ENCODE measurements at regions not wholly inside any gene's neighbourhood (a gene's known extent, or its start where the extent isn't known, plus 50 kb on each side); places are given as distances from the start of the nearest gene placed in this dataset.

DNA sequence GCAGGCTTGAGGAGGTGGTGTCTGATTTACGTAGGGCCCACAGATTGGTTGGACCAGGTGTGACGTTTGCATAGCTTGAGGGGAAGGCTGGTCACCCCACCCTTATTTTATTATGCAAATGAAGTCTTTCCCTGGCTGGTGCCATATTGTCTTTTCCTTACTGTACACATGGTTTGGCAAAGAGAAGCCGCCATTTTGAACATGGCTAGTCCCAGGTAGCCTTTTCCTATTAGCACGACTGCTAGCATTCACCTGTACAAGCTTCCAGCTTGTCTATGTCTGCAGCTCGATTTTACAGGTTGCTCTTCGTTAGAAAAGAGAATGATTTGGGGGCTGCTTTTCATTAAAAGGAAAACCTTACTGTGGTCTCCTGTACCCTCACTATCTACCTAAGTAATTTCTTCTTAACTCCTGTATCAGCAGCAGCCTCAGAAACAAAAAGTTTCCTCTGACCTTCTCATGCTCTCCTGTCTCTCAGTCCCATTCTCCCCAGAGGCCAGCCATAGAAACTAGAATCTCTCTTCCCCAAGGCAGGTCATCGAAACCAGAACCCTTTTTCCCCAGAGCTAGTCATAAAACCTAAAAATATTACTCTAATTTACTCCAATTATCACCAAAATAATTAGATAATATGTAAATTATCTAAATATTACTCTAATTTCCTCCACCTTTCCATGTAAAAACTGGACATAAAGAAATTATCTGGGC is 151.8 kb downstream of the B3GNT2 start:
- H3K4me3 ChIP-seq (replicated peaks; ENCODE audit: low read depth, low read length) = no peak overlapping the region
- TF ChIP-seq, protein P1, sequence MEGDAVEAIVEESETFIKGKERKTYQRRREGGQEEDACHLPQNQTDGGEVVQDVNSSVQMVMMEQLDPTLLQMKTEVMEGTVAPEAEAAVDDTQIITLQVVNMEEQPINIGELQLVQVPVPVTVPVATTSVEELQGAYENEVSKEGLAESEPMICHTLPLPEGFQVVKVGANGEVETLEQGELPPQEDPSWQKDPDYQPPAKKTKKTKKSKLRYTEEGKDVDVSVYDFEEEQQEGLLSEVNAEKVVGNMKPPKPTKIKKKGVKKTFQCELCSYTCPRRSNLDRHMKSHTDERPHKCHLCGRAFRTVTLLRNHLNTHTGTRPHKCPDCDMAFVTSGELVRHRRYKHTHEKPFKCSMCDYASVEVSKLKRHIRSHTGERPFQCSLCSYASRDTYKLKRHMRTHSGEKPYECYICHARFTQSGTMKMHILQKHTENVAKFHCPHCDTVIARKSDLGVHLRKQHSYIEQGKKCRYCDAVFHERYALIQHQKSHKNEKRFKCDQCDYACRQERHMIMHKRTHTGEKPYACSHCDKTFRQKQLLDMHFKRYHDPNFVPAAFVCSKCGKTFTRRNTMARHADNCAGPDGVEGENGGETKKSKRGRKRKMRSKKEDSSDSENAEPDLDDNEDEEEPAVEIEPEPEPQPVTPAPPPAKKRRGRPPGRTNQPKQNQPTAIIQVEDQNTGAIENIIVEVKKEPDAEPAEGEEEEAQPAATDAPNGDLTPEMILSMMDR (IDR thresholded peaks at IDR 0.05; ENCODE audit: low read length, missing control alignments) = no peak
- no peak for DNase-seq (ENCODE audit: low read depth)

DNA sequence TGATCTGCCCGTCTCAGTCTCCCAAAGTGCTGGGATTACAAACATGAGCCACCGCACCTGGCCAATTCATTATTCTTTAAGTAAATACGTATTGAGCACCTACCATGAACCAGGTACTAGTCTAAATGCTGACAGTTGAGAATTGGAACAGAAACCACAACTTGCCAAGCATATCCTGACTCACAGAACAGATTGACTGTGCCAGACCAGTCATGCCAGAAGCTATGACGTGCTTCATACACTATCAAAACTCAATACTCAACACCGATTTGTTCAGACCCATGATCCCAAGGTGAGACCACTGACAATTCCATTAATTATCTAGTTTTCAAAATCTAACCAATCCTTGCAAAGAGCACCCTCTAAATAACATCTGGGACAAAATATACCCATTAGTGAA is 148.6 kb downstream of the B3GNT2 start:
- H3K4me3 ChIP-seq (replicated peaks; ENCODE audit: low read depth, low read length) = no peak overlapping the region
- TF ChIP-seq, protein P1 (IDR thresholded peaks at IDR 0.05; ENCODE audit: low read length, missing control alignments) = no peak
- no peak for DNase-seq (ENCODE audit: low read depth)

DNA sequence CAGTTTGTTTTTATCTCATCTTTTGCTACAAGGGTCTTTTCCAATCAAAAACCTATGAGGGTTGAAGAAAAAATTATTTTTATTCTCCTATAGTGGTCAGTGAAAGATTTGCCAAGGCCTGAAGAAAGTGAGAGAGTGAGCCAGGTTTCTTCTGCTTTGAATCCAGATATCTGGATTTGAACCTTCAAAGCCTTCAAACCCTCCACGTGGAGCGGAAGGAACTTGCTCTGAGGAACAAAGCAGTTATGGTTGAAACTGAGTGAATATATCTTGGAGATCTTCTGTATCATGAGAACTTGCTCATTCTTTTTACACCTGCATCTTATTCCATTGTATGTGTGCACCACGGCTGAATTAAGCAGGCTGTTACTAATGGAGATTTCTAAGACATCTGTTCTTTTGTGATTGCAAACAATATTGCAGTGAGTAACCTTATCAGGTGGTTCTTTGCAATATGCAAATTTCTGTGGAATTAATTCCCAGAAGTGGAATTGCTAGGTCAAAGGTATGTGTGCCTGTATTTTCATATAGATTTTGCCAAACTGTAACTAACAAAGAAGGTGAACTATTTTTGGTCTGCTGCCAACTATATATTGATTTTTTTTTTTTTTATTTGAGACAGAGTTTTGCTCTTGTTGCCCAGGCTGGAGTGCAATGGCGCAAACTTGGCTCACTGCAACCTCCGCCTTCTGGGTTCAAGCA is 147.9 kb downstream of the B3GNT2 start:
- DNase-seq (ENCODE audit: low read depth) = no peak
- TF ChIP-seq, protein P1 (IDR thresholded peaks at IDR 0.05; ENCODE audit: low read length, missing control alignments) = no peak
- no peak overlapping the region for H3K4me3 ChIP-seq (replicated peaks; ENCODE audit: low read depth, low read length)

DNA sequence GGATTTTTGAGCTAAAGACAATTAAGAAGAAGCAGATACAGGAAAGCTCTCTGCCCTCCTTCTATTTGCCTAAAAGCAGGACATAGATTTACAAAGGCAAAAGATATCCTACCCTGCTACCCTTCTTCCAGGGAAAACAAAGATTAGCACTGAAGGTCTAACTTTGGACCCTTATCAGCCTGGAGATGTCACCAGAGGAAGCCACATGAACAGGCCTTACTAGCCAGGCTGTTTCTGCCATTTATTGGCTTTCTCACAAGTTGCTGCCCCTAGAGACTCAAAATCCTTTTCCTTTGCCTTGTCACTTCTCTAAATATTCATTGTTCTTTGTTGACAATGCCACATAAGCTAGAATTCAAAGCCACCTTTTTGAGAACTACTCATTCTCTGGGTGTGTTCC is 147.3 kb downstream of the B3GNT2 start:
- no peak for DNase-seq (ENCODE audit: low read depth)
- H3K4me3 ChIP-seq (replicated peaks; ENCODE audit: low read depth, low read length) = no peak overlapping the region
- TF ChIP-seq, protein P1 (IDR thresholded peaks at IDR 0.05; ENCODE audit: low read length, missing control alignments) = no peak

DNA sequence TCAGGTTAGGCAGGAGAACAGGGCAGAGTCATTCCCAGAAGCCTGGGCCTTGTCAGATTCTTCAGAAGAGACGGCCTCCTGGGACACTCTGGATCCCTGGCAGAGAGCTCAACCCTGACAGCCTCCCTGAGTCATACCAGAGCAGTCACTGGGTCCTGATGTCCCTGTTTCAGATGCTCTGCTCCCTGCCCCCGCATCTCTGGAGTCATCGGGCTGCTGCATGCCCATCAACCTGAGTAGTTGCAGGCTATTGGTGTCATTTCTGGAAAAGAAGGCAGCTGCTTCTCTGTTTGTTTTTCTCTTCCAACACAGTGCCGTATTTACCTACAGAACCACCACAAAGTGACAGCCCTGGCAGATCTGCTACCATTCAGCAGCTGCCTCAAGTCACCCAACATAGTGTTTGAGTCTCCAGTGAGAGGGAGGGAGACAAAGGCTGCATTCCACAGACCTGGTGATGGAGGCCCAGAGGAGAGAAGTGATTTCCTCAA is 145.1 kb downstream of the B3GNT2 start:
- no peak overlapping the region for H3K4me3 ChIP-seq (replicated peaks; ENCODE audit: low read depth, low read length)
- DNase-seq (ENCODE audit: low read depth) = peak; percentile 9
- TF ChIP-seq, protein P1 (IDR thresholded peaks at IDR 0.05; ENCODE audit: low read length, missing control alignments) = no peak

DNA sequence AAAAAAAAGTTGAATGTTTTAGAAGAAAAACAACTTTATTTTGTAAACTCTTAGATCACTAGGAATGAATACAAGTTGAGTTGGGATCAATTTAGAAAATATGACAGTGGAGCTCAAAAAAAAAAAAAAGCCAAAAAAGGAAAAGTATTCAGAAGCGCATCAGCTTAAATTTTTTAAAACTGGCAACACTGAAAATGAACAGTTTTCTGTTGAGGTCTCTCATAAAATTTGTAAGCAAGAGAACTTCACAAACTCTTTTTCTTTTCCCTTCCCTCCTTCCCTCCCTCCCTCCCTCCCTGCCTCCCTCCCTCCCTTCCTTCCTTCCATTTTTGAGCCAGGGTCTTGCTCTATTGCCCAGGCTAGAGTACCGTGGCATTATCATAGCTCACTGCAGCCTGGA is 143.9 kb downstream of the B3GNT2 start:
- DNase-seq (ENCODE audit: low read depth) = no peak
- H3K4me3 ChIP-seq (replicated peaks; ENCODE audit: low read depth, low read length) = no peak overlapping the region
- TF ChIP-seq, protein P1 (IDR thresholded peaks at IDR 0.05; ENCODE audit: low read length, missing control alignments) = no peak
